ENCODE measurements at regions not wholly inside any gene's neighbourhood (a gene's known extent, or its start where the extent isn't known, plus 50 kb on each side); places are given as distances from the start of the nearest gene placed in this dataset.

GRCh38 chr10:44682507-44682906 lies 228.6 kb upstream of the TMEM72 start:
- no peaks in the 10 kb centered on the region for H3K27me3 ChIP-seq (replicated peaks in 2 of 5; ENCODE audit: control insufficient read depth in 4 of 5, insufficient read depth in 5 of 5, low read length in 4 of 5)
- H3K4me1 ChIP-seq (ENCODE audit: control extremely low read depth in 1 of 4, control insufficient read depth in 4 of 4, insufficient read depth in 4 of 4, low read length in 3 of 4) = no peaks in the 10 kb centered on the region
- H3K4me3 ChIP-seq (ENCODE audit: control insufficient read depth in 1 of 7, extremely low read depth in 1 of 7, insufficient read depth in 4 of 7, low read depth in 2 of 7, low read length in 6 of 7) = no peak overlapping the region
- WGBS (ENCODE audit: insufficient coverage) = 97% methylated on average over 7 of the region's 7 CpGs
- no peaks in the 10 kb centered on the region for H3K9me3 ChIP-seq (ENCODE audit: control extremely low read depth in 1 of 5, control insufficient read depth in 4 of 5, insufficient read depth in 2 of 5, low read depth in 1 of 5, low read length in 4 of 5)
- H3K27ac ChIP-seq (ENCODE audit: insufficient read depth in 1 of 2, low read depth in 1 of 2, low read length in 2 of 2, poor library complexity in 1 of 2, severe bottlenecking in 2 of 2) = no peak overlapping the region
- POLR2A ChIA-PET = no interaction called here
- DNase-seq = no peak
- CTCF ChIA-PET = no interaction called here
- H3K36me3 ChIP-seq (ENCODE audit: control insufficient read depth in 4 of 4, insufficient read depth in 4 of 4, low read length in 3 of 4) = no peaks in the 10 kb centered on the region

- no peak for DNase-seq
- Histone ChIP-seq H3K27me3 (replicated peaks in 2 of 5; ENCODE audit: control insufficient read depth in 4 of 5, insufficient read depth in 5 of 5, low read length in 4 of 5) (no peaks in the 10 kb centered on the region), H3K4me1 (ENCODE audit: control extremely low read depth in 1 of 4, control insufficient read depth in 4 of 4, insufficient read depth in 4 of 4, low read length in 3 of 4) (no peaks in the 10 kb centered on the region), H3K9me3 (ENCODE audit: control extremely low read depth in 1 of 5, control insufficient read depth in 4 of 5, insufficient read depth in 2 of 5, low read depth in 1 of 5, low read length in 4 of 5) (no peaks in the 10 kb centered on the region), H3K36me3 (ENCODE audit: control insufficient read depth in 4 of 4, insufficient read depth in 4 of 4, low read length in 3 of 4) (no peaks in the 10 kb centered on the region), H3K27ac (ENCODE audit: insufficient read depth in 1 of 2, low read depth in 1 of 2, low read length in 2 of 2, poor library complexity in 1 of 2, severe bottlenecking in 2 of 2) (no peak overlapping the region), H3K4me3 (ENCODE audit: control insufficient read depth in 1 of 7, extremely low read depth in 1 of 7, insufficient read depth in 4 of 7, low read depth in 2 of 7, low read length in 6 of 7) (no peak overlapping the region)
- POLR2A ChIA-PET = no interaction called here
- CTCF ChIA-PET = no interaction called here
- 100% methylated on average over 1 of the region's 2 CpGs for WGBS (ENCODE audit: insufficient coverage)
Measured at GRCh38 chr10:44684661-44685060, 226.5 kb upstream of the TMEM72 start.

- ChIA-PET CTCF (no interaction called here), POLR2A (no interaction called here)
- 96% methylated on average over 3 of the region's 6 CpGs for WGBS (ENCODE audit: insufficient coverage)
- DNase-seq = no peak
- Histone ChIP-seq H3K4me1 (ENCODE audit: control extremely low read depth in 1 of 4, control insufficient read depth in 4 of 4, insufficient read depth in 4 of 4, low read length in 3 of 4) (no peaks in the 10 kb centered on the region), H3K27me3 (replicated peaks in 2 of 5; ENCODE audit: control insufficient read depth in 4 of 5, insufficient read depth in 5 of 5, low read length in 4 of 5) (no peaks in the 10 kb centered on the region), H3K4me3 (ENCODE audit: control insufficient read depth in 1 of 7, extremely low read depth in 1 of 7, insufficient read depth in 4 of 7, low read depth in 2 of 7, low read length in 6 of 7) (no peak overlapping the region), H3K27ac (ENCODE audit: insufficient read depth in 1 of 2, low read depth in 1 of 2, low read length in 2 of 2, poor library complexity in 1 of 2, severe bottlenecking in 2 of 2) (no peak overlapping the region), H3K9me3 (ENCODE audit: control extremely low read depth in 1 of 5, control insufficient read depth in 4 of 5, insufficient read depth in 2 of 5, low read depth in 1 of 5, low read length in 4 of 5) (no peaks in the 10 kb centered on the region), H3K36me3 (ENCODE audit: control insufficient read depth in 4 of 4, insufficient read depth in 4 of 4, low read length in 3 of 4) (no peaks in the 10 kb centered on the region)
Measured at GRCh38 chr10:44685220-44685619, 225.9 kb upstream of the TMEM72 start.

- H3K4me3 ChIP-seq (ENCODE audit: control insufficient read depth in 1 of 7, extremely low read depth in 1 of 7, insufficient read depth in 4 of 7, low read depth in 2 of 7, low read length in 6 of 7) = no peak overlapping the region
- POLR2A ChIA-PET = no interaction called here
- H3K27ac ChIP-seq (ENCODE audit: insufficient read depth in 1 of 2, low read depth in 1 of 2, low read length in 2 of 2, poor library complexity in 1 of 2, severe bottlenecking in 2 of 2) = no peak overlapping the region
- CTCF ChIA-PET = no interaction called here
- no peaks in the 10 kb centered on the region for H3K27me3 ChIP-seq (replicated peaks in 2 of 5; ENCODE audit: control insufficient read depth in 4 of 5, insufficient read depth in 5 of 5, low read length in 4 of 5)
- H3K4me1 ChIP-seq (ENCODE audit: control extremely low read depth in 1 of 4, control insufficient read depth in 4 of 4, insufficient read depth in 4 of 4, low read length in 3 of 4) = no peaks in the 10 kb centered on the region
- no peaks in the 10 kb centered on the region for H3K36me3 ChIP-seq (ENCODE audit: control insufficient read depth in 4 of 4, insufficient read depth in 4 of 4, low read length in 3 of 4)
- no peaks in the 10 kb centered on the region for H3K9me3 ChIP-seq (ENCODE audit: control extremely low read depth in 1 of 5, control insufficient read depth in 4 of 5, insufficient read depth in 2 of 5, low read depth in 1 of 5, low read length in 4 of 5)
- DNase-seq = no peak
- WGBS (ENCODE audit: insufficient coverage) = no CpG with 5 or more reads among the region's 2 CpGs
Measured at GRCh38 chr10:44685747-44686146, 225.4 kb upstream of the TMEM72 start.

- H3K9me3 ChIP-seq (ENCODE audit: control extremely low read depth in 1 of 5, control insufficient read depth in 4 of 5, insufficient read depth in 2 of 5, low read depth in 1 of 5, low read length in 4 of 5) = no peaks in the 10 kb centered on the region
- WGBS (ENCODE audit: insufficient coverage) = 100% methylated on average over 2 of the region's 2 CpGs
- no peaks in the 10 kb centered on the region for H3K36me3 ChIP-seq (ENCODE audit: control insufficient read depth in 4 of 4, insufficient read depth in 4 of 4, low read length in 3 of 4)
- POLR2A ChIA-PET = no interaction called here
- no peaks in the 10 kb centered on the region for H3K27me3 ChIP-seq (replicated peaks in 2 of 5; ENCODE audit: control insufficient read depth in 4 of 5, insufficient read depth in 5 of 5, low read length in 4 of 5)
- CTCF ChIA-PET = no interaction called here
- H3K4me1 ChIP-seq (ENCODE audit: control extremely low read depth in 1 of 4, control insufficient read depth in 4 of 4, insufficient read depth in 4 of 4, low read length in 3 of 4) = no peaks in the 10 kb centered on the region
- H3K27ac ChIP-seq (ENCODE audit: insufficient read depth in 1 of 2, low read depth in 1 of 2, low read length in 2 of 2, poor library complexity in 1 of 2, severe bottlenecking in 2 of 2) = no peak overlapping the region
- no peak for DNase-seq
- no peak overlapping the region for H3K4me3 ChIP-seq (ENCODE audit: control insufficient read depth in 1 of 7, extremely low read depth in 1 of 7, insufficient read depth in 4 of 7, low read depth in 2 of 7, low read length in 6 of 7)
Measured at GRCh38 chr10:44689368-44689767, 221.8 kb upstream of the TMEM72 start.

- DNase-seq = no peak
- no peak overlapping the region for H3K4me3 ChIP-seq (ENCODE audit: control insufficient read depth in 1 of 7, extremely low read depth in 1 of 7, insufficient read depth in 4 of 7, low read depth in 2 of 7, low read length in 6 of 7)
- H3K4me1 ChIP-seq (ENCODE audit: control extremely low read depth in 1 of 4, control insufficient read depth in 4 of 4, insufficient read depth in 4 of 4, low read length in 3 of 4) = no peaks in the 10 kb centered on the region
- no peaks in the 10 kb centered on the region for H3K36me3 ChIP-seq (ENCODE audit: control insufficient read depth in 4 of 4, insufficient read depth in 4 of 4, low read length in 3 of 4)
- POLR2A ChIA-PET = no interaction called here
- no peak overlapping the region for H3K27ac ChIP-seq (ENCODE audit: insufficient read depth in 1 of 2, low read depth in 1 of 2, low read length in 2 of 2, poor library complexity in 1 of 2, severe bottlenecking in 2 of 2)
- H3K9me3 ChIP-seq (ENCODE audit: control extremely low read depth in 1 of 5, control insufficient read depth in 4 of 5, insufficient read depth in 2 of 5, low read depth in 1 of 5, low read length in 4 of 5) = peaks cover 0 to 13% (median 0%) of the 10 kb centered on the region in 5 experiments
- WGBS (ENCODE audit: insufficient coverage) = 92% methylated on average over 5 of the region's 6 CpGs
- H3K27me3 ChIP-seq (replicated peaks in 2 of 5; ENCODE audit: control insufficient read depth in 4 of 5, insufficient read depth in 5 of 5, low read length in 4 of 5) = no peaks in the 10 kb centered on the region
- CTCF ChIA-PET = no interaction called here
Measured at GRCh38 chr10:44696496-44696895, 214.6 kb upstream of the TMEM72 start.

GRCh38 chr10:44697116-44697515 lies 214.0 kb upstream of the TMEM72 start:
- Histone ChIP-seq H3K36me3 (ENCODE audit: control insufficient read depth in 4 of 4, insufficient read depth in 4 of 4, low read length in 3 of 4) (no peaks in the 10 kb centered on the region), H3K27ac (ENCODE audit: insufficient read depth in 1 of 2, low read depth in 1 of 2, low read length in 2 of 2, poor library complexity in 1 of 2, severe bottlenecking in 2 of 2) (no peak overlapping the region), H3K9me3 (ENCODE audit: control extremely low read depth in 1 of 5, control insufficient read depth in 4 of 5, insufficient read depth in 2 of 5, low read depth in 1 of 5, low read length in 4 of 5) (peaks cover 0 to 13% (median 0%) of the 10 kb centered on the region in 5 experiments), H3K4me3 (ENCODE audit: control insufficient read depth in 1 of 7, extremely low read depth in 1 of 7, insufficient read depth in 4 of 7, low read depth in 2 of 7, low read length in 6 of 7) (no peak overlapping the region), H3K4me1 (ENCODE audit: control extremely low read depth in 1 of 4, control insufficient read depth in 4 of 4, insufficient read depth in 4 of 4, low read length in 3 of 4) (no peaks in the 10 kb centered on the region), H3K27me3 (replicated peaks in 2 of 5; ENCODE audit: control insufficient read depth in 4 of 5, insufficient read depth in 5 of 5, low read length in 4 of 5) (no peaks in the 10 kb centered on the region)
- WGBS (ENCODE audit: insufficient coverage) = 69% methylated on average over 2 of the region's 2 CpGs
- ChIA-PET CTCF (no interaction called here), POLR2A (no interaction called here)
- no peak for DNase-seq
